ENCODE measurements at regions not wholly inside any gene's neighbourhood (a gene's known extent, or its start where the extent isn't known, plus 50 kb on each side); places are given as distances from the start of the nearest gene placed in this dataset.

DNA sequence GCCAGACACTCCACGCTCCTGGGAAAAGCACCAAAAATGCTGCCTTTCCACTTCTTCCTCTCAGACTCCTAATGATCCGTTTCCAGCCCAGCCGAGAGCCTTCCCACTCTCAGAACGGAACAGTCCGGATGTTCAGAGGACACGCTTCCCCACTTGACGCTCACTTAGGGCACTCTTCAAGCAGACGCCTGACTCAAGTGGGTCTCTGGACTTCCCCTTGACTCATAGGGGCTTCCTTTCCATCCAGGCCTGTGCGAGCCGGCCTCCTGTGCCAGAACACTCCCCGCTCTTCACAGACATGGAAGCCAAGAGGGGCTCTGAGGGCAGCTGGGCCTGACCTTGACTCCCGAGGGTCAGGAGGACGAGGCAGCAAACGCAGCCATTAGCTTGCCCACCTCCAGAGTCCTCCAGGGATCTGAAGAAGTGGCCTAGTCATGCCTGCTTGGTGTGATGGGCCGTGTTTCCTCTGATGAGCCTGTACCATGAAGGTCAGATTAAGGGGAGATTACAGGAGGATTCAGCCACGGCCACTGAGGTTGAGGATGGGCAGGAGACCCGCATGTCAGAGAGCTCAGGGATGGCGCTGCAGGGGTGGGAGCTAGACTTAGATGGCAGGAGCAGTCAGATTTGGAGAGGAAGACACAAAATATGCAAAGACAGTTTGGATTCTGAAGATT, 114.7 kb upstream of the TLE3 start:
- Mint-ChIP-seq H3K9me3 (ENCODE audit: low read depth) (no peaks in the 10 kb centered on the region), H3K4me1 (ENCODE audit: low read depth) (peaks cover 7% of the 10 kb centered on the region), H3K4me3 (ENCODE audit: low read depth) (no peak overlapping the region), H3K36me3 (ENCODE audit: insufficient read depth) (no peaks in the 10 kb centered on the region), H3K27ac (no peak overlapping the region), H3K27me3 (peaks cover 88% of the 10 kb centered on the region)
- DNase-seq (ENCODE audit: low spot score, unreplicated experiment) = no peak
- TF ChIP-seq, protein P1, sequence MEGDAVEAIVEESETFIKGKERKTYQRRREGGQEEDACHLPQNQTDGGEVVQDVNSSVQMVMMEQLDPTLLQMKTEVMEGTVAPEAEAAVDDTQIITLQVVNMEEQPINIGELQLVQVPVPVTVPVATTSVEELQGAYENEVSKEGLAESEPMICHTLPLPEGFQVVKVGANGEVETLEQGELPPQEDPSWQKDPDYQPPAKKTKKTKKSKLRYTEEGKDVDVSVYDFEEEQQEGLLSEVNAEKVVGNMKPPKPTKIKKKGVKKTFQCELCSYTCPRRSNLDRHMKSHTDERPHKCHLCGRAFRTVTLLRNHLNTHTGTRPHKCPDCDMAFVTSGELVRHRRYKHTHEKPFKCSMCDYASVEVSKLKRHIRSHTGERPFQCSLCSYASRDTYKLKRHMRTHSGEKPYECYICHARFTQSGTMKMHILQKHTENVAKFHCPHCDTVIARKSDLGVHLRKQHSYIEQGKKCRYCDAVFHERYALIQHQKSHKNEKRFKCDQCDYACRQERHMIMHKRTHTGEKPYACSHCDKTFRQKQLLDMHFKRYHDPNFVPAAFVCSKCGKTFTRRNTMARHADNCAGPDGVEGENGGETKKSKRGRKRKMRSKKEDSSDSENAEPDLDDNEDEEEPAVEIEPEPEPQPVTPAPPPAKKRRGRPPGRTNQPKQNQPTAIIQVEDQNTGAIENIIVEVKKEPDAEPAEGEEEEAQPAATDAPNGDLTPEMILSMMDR (IDR thresholded peaks at IDR 0.05; ENCODE audit: unreplicated experiment) = no peak

DNA sequence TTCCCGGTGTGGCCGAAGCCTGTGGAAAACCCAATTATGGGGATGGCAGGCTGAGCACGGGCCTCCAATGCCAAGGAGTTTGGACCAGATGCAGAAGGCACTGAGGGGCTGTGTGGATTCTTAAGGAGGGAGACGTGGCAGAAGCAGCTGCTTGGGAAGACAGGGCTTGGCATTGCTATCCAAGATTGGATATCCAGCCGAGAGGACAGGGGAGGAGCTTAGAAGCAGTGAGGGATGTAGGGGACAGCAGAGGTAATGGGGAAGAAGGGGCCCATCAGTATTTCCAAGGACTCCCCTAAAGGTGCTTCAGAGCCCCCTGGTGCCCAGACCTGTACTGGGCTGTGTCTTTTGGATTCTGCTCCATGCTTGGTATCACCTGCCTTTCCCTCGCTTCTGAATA, 112.8 kb upstream of the TLE3 start:
- H3K9me3 Mint-ChIP-seq (ENCODE audit: low read depth) = no peaks in the 10 kb centered on the region
- no peak for DNase-seq (ENCODE audit: low spot score, unreplicated experiment)
- H3K27ac Mint-ChIP-seq = no peak overlapping the region
- peaks cover 84% of the 10 kb centered on the region for H3K27me3 Mint-ChIP-seq
- H3K4me3 Mint-ChIP-seq (ENCODE audit: low read depth) = no peak overlapping the region
- TF ChIP-seq, protein P1 (IDR thresholded peaks at IDR 0.05; ENCODE audit: unreplicated experiment) = no peak
- H3K4me1 Mint-ChIP-seq (ENCODE audit: low read depth) = peaks cover 19% of the 10 kb centered on the region
- H3K36me3 Mint-ChIP-seq (ENCODE audit: insufficient read depth) = no peaks in the 10 kb centered on the region

DNA sequence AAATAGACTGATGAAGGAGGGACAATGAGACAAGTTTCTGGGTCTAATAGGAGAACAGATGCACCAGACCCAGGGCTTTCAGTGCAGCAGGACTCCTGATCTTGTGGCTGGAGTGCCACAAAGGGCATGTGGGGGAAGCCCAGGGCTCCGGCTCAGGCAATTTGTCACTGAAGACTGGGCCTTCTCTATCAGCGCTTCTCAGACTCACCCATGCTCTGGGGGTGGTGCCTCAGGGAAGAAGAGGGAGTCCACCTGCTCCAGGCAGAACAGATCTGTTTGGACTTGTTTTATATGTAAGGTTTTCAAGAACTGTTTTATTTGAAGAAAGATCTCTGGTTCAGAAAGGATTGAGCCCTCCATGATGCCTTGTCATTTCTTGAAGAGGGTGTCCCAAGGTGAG, 112.4 kb upstream of the TLE3 start:
- Mint-ChIP-seq H3K4me3 (ENCODE audit: low read depth) (no peak overlapping the region), H3K4me1 (ENCODE audit: low read depth) (peaks cover 19% of the 10 kb centered on the region), H3K9me3 (ENCODE audit: low read depth) (no peaks in the 10 kb centered on the region), H3K36me3 (ENCODE audit: insufficient read depth) (no peaks in the 10 kb centered on the region), H3K27ac (no peak overlapping the region), H3K27me3 (peaks cover 85% of the 10 kb centered on the region)
- DNase-seq (ENCODE audit: low spot score, unreplicated experiment) = no peak
- TF ChIP-seq, protein P1 (IDR thresholded peaks at IDR 0.05; ENCODE audit: unreplicated experiment) = no peak

DNA sequence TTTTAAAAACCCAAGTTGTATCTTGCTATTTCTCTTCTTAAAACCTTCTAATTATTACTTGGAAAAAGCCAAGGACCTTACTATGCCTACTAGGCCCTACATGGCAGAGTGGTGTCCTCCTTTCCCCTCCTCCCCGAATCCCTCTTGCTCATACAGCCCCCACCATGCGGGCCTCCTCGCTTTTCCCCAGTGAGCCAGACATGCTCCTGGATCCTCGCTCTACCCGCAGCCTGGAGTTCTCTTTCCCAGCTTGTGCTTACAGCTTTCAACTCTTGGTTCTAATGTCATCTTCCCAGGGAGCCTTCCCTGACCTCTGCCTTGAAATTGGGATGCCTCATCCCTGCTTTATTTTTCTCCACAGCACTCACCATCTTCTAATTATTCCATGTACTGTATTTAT, 111.8 kb upstream of the TLE3 start:
- H3K4me1 Mint-ChIP-seq (ENCODE audit: low read depth) = peaks cover 19% of the 10 kb centered on the region
- no peak overlapping the region for H3K4me3 Mint-ChIP-seq (ENCODE audit: low read depth)
- no peak overlapping the region for H3K27ac Mint-ChIP-seq
- H3K36me3 Mint-ChIP-seq (ENCODE audit: insufficient read depth) = no peaks in the 10 kb centered on the region
- no peaks in the 10 kb centered on the region for H3K9me3 Mint-ChIP-seq (ENCODE audit: low read depth)
- H3K27me3 Mint-ChIP-seq = peaks cover 87% of the 10 kb centered on the region
- DNase-seq (ENCODE audit: low spot score, unreplicated experiment) = no peak
- TF ChIP-seq, protein P1 (IDR thresholded peaks at IDR 0.05; ENCODE audit: unreplicated experiment) = no peak

DNA sequence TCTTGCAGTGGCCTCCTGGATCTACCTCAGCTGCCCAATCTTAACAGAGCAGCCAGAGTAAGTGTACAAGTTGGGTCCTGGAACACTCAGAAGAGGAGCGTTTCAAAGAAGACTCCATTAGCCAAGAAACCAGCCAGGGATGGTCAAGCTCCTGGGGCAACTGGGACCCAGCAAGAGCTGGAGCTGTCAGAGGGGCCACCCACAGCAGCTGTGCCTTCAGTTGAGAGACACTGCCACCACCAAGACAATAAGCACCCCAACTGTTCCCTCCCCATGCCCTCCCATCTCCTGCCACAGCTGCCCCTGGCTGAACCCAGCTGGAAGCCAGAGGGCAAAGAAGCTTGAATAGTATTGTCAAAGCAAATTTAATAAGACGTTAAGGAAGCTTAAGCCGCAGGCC, 110.6 kb upstream of the TLE3 start:
- Mint-ChIP-seq H3K27ac (peak overlapping the region; percentile 34), H3K4me3 (ENCODE audit: low read depth) (no peak overlapping the region), H3K27me3 (peaks cover 88% of the 10 kb centered on the region), H3K4me1 (ENCODE audit: low read depth) (peaks cover 18% of the 10 kb centered on the region), H3K9me3 (ENCODE audit: low read depth) (no peaks in the 10 kb centered on the region), H3K36me3 (ENCODE audit: insufficient read depth) (no peaks in the 10 kb centered on the region)
- DNase-seq (ENCODE audit: low spot score, unreplicated experiment) = no peak
- TF ChIP-seq, protein P1 (IDR thresholded peaks at IDR 0.05; ENCODE audit: unreplicated experiment) = no peak

Data from progenitor cell of endocrine pancreas (in vitro differentiated cells).